A549 (cell line): ENCODE measurements at regions not wholly inside any gene's neighbourhood (a gene's known extent, or its start where the extent isn't known, plus 50 kb on each side); places are given as distances from the start of the nearest gene placed in this dataset.
"Not testable (repeated sequence)": the region's sequence is repeated elsewhere in the genome, so short reads cannot be mapped to it uniquely, and the experiment has no call there.

Experiments
- ATAC-seq, 2 experiments: fragments of 200-7000 bp in 1 of 2; fragments of >200 bp in 1 of 2; cut with Nextera tagmentation in 1 of 2; cut with Tn5 transposase in 1 of 2; 3 replicates each; pipeline versions ENCODE4 v1.8.0 to v1.9.1; 2018 to 2020; ENCODE audit warnings: mild to moderate bottlenecking in 1 of 2, moderate library complexity in 1 of 2
- CTCF ChIA-PET: fragments of 300-600 bp; sonication (Branson Sonifier 250); formaldehyde crosslinking; extraction: SDS; loops from one replicate; lab custom pipeline; 2021; ENCODE audit warnings: antibody characterized with exemption, inconsistent platforms; lab: Yijun Ruan, JAX
- POLR2A ChIA-PET: fragments of 350-600 bp; formaldehyde crosslinking; extraction: SDS; loops from one replicate; lab custom pipeline; 2021; ENCODE audit warnings: antibody characterized with exemption, inconsistent platforms; lab: Yijun Ruan, JAX
- DNase-seq, 2 experiments: peaks; one replicate each; pipeline versions ENCODE4 v3.0.0 to v3.0.0-alpha.2; 2011 to 2016; ENCODE audit warnings: low read depth in 1 of 2, low spot score in 1 of 2
- FAIRE-seq: peaks from 2 replicates; lab custom pipeline; 2011; peaks lifted over from hg19 to GRCh38; lab: Jason Lieb, UNC
- H3K27ac ChIP-seq, 2 experiments: fragments of >200 bp; sonication (Bioruptor Twin); formaldehyde crosslinking; 3 replicates each; pipeline ENCODE4 v1.5.1; 2016 to 2017
- H3K4me1 ChIP-seq: fragments of >200 bp; sonication (Bioruptor Twin); formaldehyde crosslinking; 3 replicates; pipeline ENCODE4 v1.6.1; 2016
- H3K4me2 ChIP-seq: fragments of >200 bp; sonication (Bioruptor Twin); formaldehyde crosslinking; 3 replicates; pipeline ENCODE4 v1.6.1; 2016
- H3K4me3 ChIP-seq: fragments of >200 bp; sonication (Bioruptor Twin); formaldehyde crosslinking; 3 replicates; pipeline ENCODE4 v1.5.1; 2016
- H3K9me3 ChIP-seq: fragments of >200 bp; sonication (Bioruptor Twin); formaldehyde crosslinking; 3 replicates; pipeline ENCODE4 v1.6.1; 2016
- ATOH8 ChIP-seq: fragments of 250-450 bp; sonication (Bioruptor Pico); IDR thresholded peaks from 2 replicates; pipeline ENCODE4 v1.5.0; 2020; ENCODE audit warnings: low read depth, mild to moderate bottlenecking, moderate library complexity
- BHLHE40 ChIP-seq: IDR thresholded peaks from 2 replicates; pipeline ENCODE4 v1.6.1; 2012; ENCODE audit warnings: low read depth, low read length, inconsistent platforms
- CBX2 ChIP-seq: fragments of 200-600 bp; sonication (generic); IDR thresholded peaks from 2 replicates; pipeline ENCODE4 v1.6.1; 2016; ENCODE audit warnings: low read depth, mild to moderate bottlenecking, borderline replicate concordance
- CBX8 ChIP-seq: fragments of 200-600 bp; sonication (generic); IDR thresholded peaks from 2 replicates; pipeline ENCODE4 v1.6.1; 2016
- CEBPB ChIP-seq, 2 experiments: fragments of >200 bp in 1 of 2; sonication (Bioruptor Twin) in 1 of 2; formaldehyde crosslinking in 1 of 2; IDR thresholded peaks; 2 replicates each; pipeline ENCODE4 v1.6.1; 2012 to 2016
- CHD4 ChIP-seq: fragments of 200-600 bp; sonication (generic); IDR thresholded peaks from 2 replicates; pipeline ENCODE4 v1.6.1; 2016; ENCODE audit warnings: antibody characterized with exemption, mild to moderate bottlenecking, borderline replicate concordance
- EHMT2 ChIP-seq: fragments of 200-600 bp; sonication (generic); IDR thresholded peaks from 2 replicates; pipeline ENCODE4 v1.6.1; 2016; ENCODE audit warnings: antibody characterized with exemption, low read depth, mild to moderate bottlenecking, moderate library complexity
- EP300 ChIP-seq, 2 experiments: fragments of >200 bp; sonication (Bioruptor Twin); formaldehyde crosslinking; IDR thresholded peaks; 2 replicates in 1 of 2; 3 replicates in 1 of 2; pipeline ENCODE4 v1.6.1; 2016 to 2017
- ESRRA ChIP-seq: fragments of 150-350 bp; IDR thresholded peaks from 2 replicates; pipeline ENCODE4 v1.6.1; 2014; ENCODE audit warnings: mild to moderate bottlenecking, low read length, borderline replicate concordance
- FOSB ChIP-seq: fragments of 250-450 bp; sonication (Bioruptor Pico); IDR thresholded peaks from 2 replicates; pipeline ENCODE4 v1.5.0; 2020; ENCODE audit warnings: mild to moderate bottlenecking, moderate library complexity
- GATA3 ChIP-seq: IDR thresholded peaks from 2 replicates; pipeline ENCODE4 v1.6.1; 2012; ENCODE audit warnings: borderline replicate concordance
- HDAC2 ChIP-seq: fragments of 200-600 bp; sonication (generic); IDR thresholded peaks from 2 replicates; pipeline ENCODE4 v1.6.1; 2016
- HEYL ChIP-seq: fragments of 250-450 bp; sonication (Bioruptor Pico); IDR thresholded peaks from 2 replicates; pipeline ENCODE4 v1.8.0; 2021; ENCODE audit warnings: mild to moderate bottlenecking, moderate library complexity
- HOXA7 ChIP-seq: fragments of 250-450 bp; sonication (Bioruptor Pico); IDR thresholded peaks from 2 replicates; pipeline ENCODE4 v1.5.0; 2020; ENCODE audit warnings: mild to moderate bottlenecking, moderate library complexity
- HOXB13 ChIP-seq: fragments of 250-450 bp; sonication (Bioruptor Pico); IDR thresholded peaks from 2 replicates; pipeline ENCODE4 v1.5.0; 2020; ENCODE audit warnings: low read depth, mild to moderate bottlenecking, moderate library complexity
- HOXB5 ChIP-seq: fragments of 250-450 bp; sonication (Bioruptor Pico); IDR thresholded peaks from 2 replicates; pipeline ENCODE4 v1.5.0; 2020; ENCODE audit warnings: mild to moderate bottlenecking, moderate library complexity
- KDM1A ChIP-seq: fragments of 200-600 bp; sonication (generic); IDR thresholded peaks from 2 replicates; pipeline ENCODE4 v1.6.1; 2016; ENCODE audit warnings: low read depth, mild to moderate bottlenecking
- MAX ChIP-seq: IDR thresholded peaks from 2 replicates; pipeline ENCODE4 v1.6.1; 2012
- MAZ ChIP-seq: fragments of 150-350 bp; IDR thresholded peaks from 2 replicates; pipeline ENCODE4 v1.6.1; 2014; ENCODE audit warnings: antibody characterized with exemption, low read depth, low read length, borderline replicate concordance
- MYC ChIP-seq: IDR thresholded peaks from 2 replicates; pipeline ENCODE4 v1.6.1; 2012; ENCODE audit warnings: mild to moderate bottlenecking, inconsistent platforms, low read length, improper control_type of control experiment, borderline replicate concordance
- PHF8 ChIP-seq: fragments of 200-600 bp; sonication (generic); IDR thresholded peaks from 2 replicates; pipeline ENCODE4 v1.6.1; 2016; ENCODE audit warnings: low read depth, mild to moderate bottlenecking, antibody characterized with exemption, moderate library complexity, borderline replicate concordance
- POLR2A ChIP-seq: IDR thresholded peaks from 2 replicates; pipeline ENCODE4 v1.6.1; 2012; ENCODE audit warnings: mild to moderate bottlenecking, low read length
- RAD21 ChIP-seq, 2 experiments: fragments of >200 bp in 1 of 2; sonication (Bioruptor Twin) in 1 of 2; formaldehyde crosslinking in 1 of 2; IDR thresholded peaks in 1 of 2; conservative IDR thresholded peaks in 1 of 2; 2 replicates in 1 of 2; 3 replicates in 1 of 2; pipeline ENCODE4 v1.6.1; 2012 to 2018; ENCODE audit warnings: inconsistent platforms in 1 of 2
- SMC3 ChIP-seq: fragments of >200 bp; sonication (Bioruptor Twin); formaldehyde crosslinking; IDR thresholded peaks from 3 replicates; pipeline ENCODE4 v1.6.1; 2018; ENCODE audit warnings: inconsistent platforms
- USF2 ChIP-seq: fragments of 450-650 bp; IDR thresholded peaks from 2 replicates; pipeline ENCODE4 v1.6.1; 2014; ENCODE audit warnings: antibody characterized with exemption
- ZNF302 ChIP-seq: fragments of 250-450 bp; sonication (Bioruptor Pico); IDR thresholded peaks from 2 replicates; pipeline ENCODE4 v1.9.0; 2021; ENCODE audit warnings: inconsistent platforms, mild to moderate bottlenecking, moderate library complexity
- ZSCAN20 ChIP-seq: fragments of 250-450 bp; sonication (Bioruptor Pico); IDR thresholded peaks from 2 replicates; pipeline ENCODE4 v1.8.0; 2022; ENCODE audit warnings: mild to moderate bottlenecking, moderate library complexity
- WGBS: methylation state at CpG from one replicate; pipeline ENCODE4 v1.1.6; 2017; ENCODE audit errors: missing lambda C conversion rate; 5-methylcytosine and 5-hydroxymethylcytosine counted together

GRCh38 chr6:150496629-150497028 is 103.1 kb upstream of the PLEKHG1 start:
- WGBS = 62% methylated on average over 2 of the region's 2 CpGs
- Histone ChIP-seq H3K4me2 (no peak overlapping the region), H3K27ac (no peak overlapping the region), H3K4me3 (no peak overlapping the region), H3K4me1 (peaks cover 5% of the 10 kb centered on the region)
- POLR2A ChIA-PET = no interaction called here
- FAIRE-seq (no peak), ATAC-seq (no peak), DNase-seq (no peak)
- TF ChIP-seq USF2 (no peak), HOXA7 (CRISPR knock-in tag) (no peak), GATA3 (no peak), ZSCAN20 (CRISPR knock-in tag) (no peak), CBX8 (no peak), MAX (no peak), HOXB13 (CRISPR knock-in tag) (no peak), CHD4 (no peak)
- TF ChIP-seq, all 56 proteins: peak for 0
- H3K9me3 ChIP-seq = no peaks in the 10 kb centered on the region
- CTCF ChIA-PET = no interaction called here

- CTCF ChIA-PET = no interaction called here
- DNase-seq = no peak
- ATAC-seq = no peak
- no peaks in the 10 kb centered on the region for H3K4me1 ChIP-seq
- no peak overlapping the region for H3K27ac ChIP-seq
- 55% methylated on average over 3 of the region's 3 CpGs for whole genome bisulfite sequencing
- POLR2A ChIA-PET = no interaction called here
- H3K4me3 ChIP-seq = no peak overlapping the region
- no peak for FAIRE-seq
- no peak overlapping the region for H3K4me2 ChIP-seq
- TF ChIP-seq ZNF302 (CRISPR knock-in tag) = no peak
- TF ChIP-seq HEYL (CRISPR knock-in tag) = no peak
- no peak for TF ChIP-seq CHD4
- no peaks in the 10 kb centered on the region for H3K9me3 ChIP-seq
Measured at GRCh38 chr6:150499882-150500312, 99.8 kb upstream of the PLEKHG1 start.

- ATAC-seq, H3K27ac ChIP-seq, POLR2A ChIA-PET, H3K4me1 ChIP-seq, H3K4me3 ChIP-seq, H3K4me2 ChIP-seq, H3K9me3 ChIP-seq, DNase-seq, CTCF ChIA-PET, FAIRE-seq: not testable (repeated sequence)
- whole genome bisulfite sequencing = 28% methylated on average over 2 of the region's 2 CpGs
Measured at GRCh38 chr6:150500568-150500967, 99.1 kb upstream of the PLEKHG1 start.

GRCh38 chr6:150503041-150503440 is 96.6 kb upstream of the PLEKHG1 start:
- FAIRE-seq (no peak), DNase-seq (no peak), ATAC-seq (no peak)
- ChIA-PET CTCF (no interaction called here), POLR2A (no interaction called here)
- Histone ChIP-seq H3K4me1 (no peaks in the 10 kb centered on the region), H3K4me2 (no peak overlapping the region), H3K9me3 (no peaks in the 10 kb centered on the region), H3K27ac (no peak overlapping the region), H3K4me3 (no peak overlapping the region)
- TF ChIP-seq SMC3 (no peak), BHLHE40 (no peak), CBX8 (no peak), MYC (no peak), KDM1A (no peak), HDAC2 (no peak), HOXB5 (no peak), RAD21 (conservative IDR thresholded peaks at IDR 0.05 in 1 of 2, IDR thresholded peaks at IDR 0.05 in 1 of 2) (no peak)
- WGBS = 38% methylated on average over 1 of the region's 1 CpG

GRCh38 chr6:150503586-150504339 is 95.9 kb upstream of the PLEKHG1 start:
- 54% methylated on average over 7 of the region's 7 CpGs for WGBS
- CTCF ChIA-PET = no interaction called here
- TF ChIP-seq EP300 (IDR thresholded peaks at IDR 0.05) (no peak), CBX8 (no peak), PHF8 (no peak), CBX2 (no peak), BHLHE40 (no peak), MAZ (no peak), FOSB (CRISPR knock-in tag) (no peak), CEBPB (IDR thresholded peaks at IDR 0.05) (no peak), ATOH8 (CRISPR knock-in tag) (no peak), ESRRA (no peak), POLR2A (no peak), EHMT2 (no peak)

More at GRCh38 chr6:150503586-150504339, 95.9 kb upstream of the PLEKHG1 start:
- H3K4me3 ChIP-seq = no peak overlapping the region
- H3K27ac ChIP-seq = no peak overlapping the region
- H3K4me2 ChIP-seq = no peak overlapping the region
- POLR2A ChIA-PET = no interaction called here
- DNase-seq (no peak), ATAC-seq (no peak), FAIRE-seq (no peak)
- H3K4me1 ChIP-seq = no peaks in the 10 kb centered on the region
- no peaks in the 10 kb centered on the region for H3K9me3 ChIP-seq
